ENCODE measurements at regions not wholly inside any gene's neighbourhood (a gene's known extent, or its start where the extent isn't known, plus 50 kb on each side); places are given as distances from the start of the nearest gene placed in this dataset.

DNA sequence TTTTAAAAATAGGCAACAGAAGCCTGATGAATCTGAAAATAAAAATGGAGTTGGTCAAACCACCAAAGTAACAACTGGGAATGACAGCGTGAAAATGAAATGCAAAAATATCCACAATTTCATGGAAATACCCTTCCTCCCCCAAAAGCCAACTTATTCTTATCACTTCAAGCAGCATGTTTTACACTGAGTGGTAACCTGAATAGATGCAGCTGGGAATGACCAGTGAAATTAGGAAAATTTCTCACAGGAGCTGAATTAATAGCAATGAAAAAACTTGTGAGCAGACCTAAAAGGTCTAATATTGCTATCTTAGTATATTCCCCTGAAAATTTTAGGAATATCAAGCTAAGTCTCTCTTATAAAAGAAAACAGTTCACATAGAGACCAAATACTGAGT, 239.0 kb downstream of the PCDH18 start:
- no peaks in the 10 kb centered on the region for H3K27me3 ChIP-seq (ENCODE audit: control insufficient read depth in 3 of 3, insufficient read depth in 3 of 3, low read length in 3 of 3)
- no peaks in the 10 kb centered on the region for H3K4me1 ChIP-seq (ENCODE audit: control insufficient read depth in 3 of 3, insufficient read depth in 3 of 3, low read length in 3 of 3)
- H3K9ac ChIP-seq (ENCODE audit: low read depth in 1 of 3, low read length in 3 of 3): no peak overlapping the region
- no peak overlapping the region for H3K27ac ChIP-seq (ENCODE audit: low read depth, low read length)
- no peaks in the 10 kb centered on the region for H3K36me3 ChIP-seq (ENCODE audit: control insufficient read depth in 3 of 3, insufficient read depth in 3 of 3, low read length in 3 of 3)
- H3K4me3 ChIP-seq (ENCODE audit: low read length in 3 of 3): no peak overlapping the region
- H3K9me3 ChIP-seq (ENCODE audit: control insufficient read depth in 3 of 3, low read length in 3 of 3): no peaks in the 10 kb centered on the region

DNA sequence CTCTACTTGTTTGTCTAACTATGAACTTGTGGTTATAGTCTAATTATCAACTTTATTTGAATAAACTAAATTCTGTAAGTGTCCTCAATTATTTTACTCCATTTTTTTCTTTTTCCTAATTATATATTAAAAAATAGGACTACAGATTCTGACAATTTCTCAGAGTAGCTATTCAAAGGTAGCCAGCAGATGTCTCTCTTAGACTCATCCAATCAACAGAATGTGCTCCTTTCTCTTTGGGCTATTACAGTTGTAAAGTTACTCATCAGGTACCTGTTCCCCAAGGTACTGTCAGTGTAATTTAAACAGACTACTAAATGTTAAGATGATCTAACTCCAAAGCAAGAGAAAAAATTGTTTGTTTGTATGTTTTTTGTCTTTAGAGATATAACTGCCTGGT, 248.6 kb downstream of the PCDH18 start:
- Histone ChIP-seq H3K27me3 (ENCODE audit: control insufficient read depth in 3 of 3, insufficient read depth in 3 of 3, low read length in 3 of 3) (no peaks in the 10 kb centered on the region), H3K4me1 (ENCODE audit: control insufficient read depth in 3 of 3, insufficient read depth in 3 of 3, low read length in 3 of 3) (no peaks in the 10 kb centered on the region), H3K9ac (ENCODE audit: low read depth in 1 of 3, low read length in 3 of 3) (no peak overlapping the region), H3K36me3 (ENCODE audit: control insufficient read depth in 3 of 3, insufficient read depth in 3 of 3, low read length in 3 of 3) (no peaks in the 10 kb centered on the region), H3K27ac (ENCODE audit: low read depth, low read length) (no peak overlapping the region), H3K9me3 (ENCODE audit: control insufficient read depth in 3 of 3, low read length in 3 of 3) (no peaks in the 10 kb centered on the region), H3K4me3 (ENCODE audit: low read length in 3 of 3) (no peak overlapping the region)

- Histone ChIP-seq H3K27me3 (ENCODE audit: control insufficient read depth in 3 of 3, insufficient read depth in 3 of 3, low read length in 3 of 3) (no peaks in the 10 kb centered on the region), H3K9me3 (ENCODE audit: control insufficient read depth in 3 of 3, low read length in 3 of 3) (no peaks in the 10 kb centered on the region), H3K4me3 (ENCODE audit: low read length in 3 of 3) (no peak overlapping the region), H3K36me3 (ENCODE audit: control insufficient read depth in 3 of 3, insufficient read depth in 3 of 3, low read length in 3 of 3) (no peaks in the 10 kb centered on the region), H3K27ac (ENCODE audit: low read depth, low read length) (no peak overlapping the region), H3K4me1 (ENCODE audit: control insufficient read depth in 3 of 3, insufficient read depth in 3 of 3, low read length in 3 of 3) (no peaks in the 10 kb centered on the region), H3K9ac (ENCODE audit: low read depth in 1 of 3, low read length in 3 of 3) (no peak overlapping the region)
Measured at GRCh38 chr4:137278431-137278830, 253.9 kb downstream of the PCDH18 start.

- Histone ChIP-seq H3K27ac (ENCODE audit: low read depth, low read length) (no peak overlapping the region), H3K4me3 (ENCODE audit: low read length in 3 of 3) (no peak overlapping the region), H3K9ac (ENCODE audit: low read depth in 1 of 3, low read length in 3 of 3) (no peak overlapping the region), H3K9me3 (ENCODE audit: control insufficient read depth in 3 of 3, low read length in 3 of 3) (peaks cover 0 to 2% (median 0%) of the 10 kb centered on the region in 3 donors), H3K27me3 (ENCODE audit: control insufficient read depth in 3 of 3, insufficient read depth in 3 of 3, low read length in 3 of 3) (no peaks in the 10 kb centered on the region), H3K36me3 (ENCODE audit: control insufficient read depth in 3 of 3, insufficient read depth in 3 of 3, low read length in 3 of 3) (no peaks in the 10 kb centered on the region), H3K4me1 (ENCODE audit: control insufficient read depth in 3 of 3, insufficient read depth in 3 of 3, low read length in 3 of 3) (no peaks in the 10 kb centered on the region)
Measured at GRCh38 chr4:137274404-137274803, 257.9 kb downstream of the PCDH18 start.

GRCh38 chr4:137267024-137267423, 265.3 kb downstream of the PCDH18 start:
- Histone ChIP-seq H3K4me1 (ENCODE audit: control insufficient read depth in 3 of 3, insufficient read depth in 3 of 3, low read length in 3 of 3) (no peaks in the 10 kb centered on the region), H3K36me3 (ENCODE audit: control insufficient read depth in 3 of 3, insufficient read depth in 3 of 3, low read length in 3 of 3) (no peaks in the 10 kb centered on the region), H3K9ac (ENCODE audit: low read depth in 1 of 3, low read length in 3 of 3) (no peak overlapping the region), H3K9me3 (ENCODE audit: control insufficient read depth in 3 of 3, low read length in 3 of 3) (peaks cover 0 to 2% (median 0%) of the 10 kb centered on the region in 3 donors), H3K27ac (ENCODE audit: low read depth, low read length) (no peak overlapping the region), H3K4me3 (ENCODE audit: low read length in 3 of 3) (no peak overlapping the region), H3K27me3 (ENCODE audit: control insufficient read depth in 3 of 3, insufficient read depth in 3 of 3, low read length in 3 of 3) (no peaks in the 10 kb centered on the region)

GRCh38 chr4:137266511-137266910, 265.8 kb downstream of the PCDH18 start:
- no peaks in the 10 kb centered on the region for H3K4me1 ChIP-seq (ENCODE audit: control insufficient read depth in 3 of 3, insufficient read depth in 3 of 3, low read length in 3 of 3)
- H3K36me3 ChIP-seq (ENCODE audit: control insufficient read depth in 3 of 3, insufficient read depth in 3 of 3, low read length in 3 of 3): no peaks in the 10 kb centered on the region
- H3K9ac ChIP-seq (ENCODE audit: low read depth in 1 of 3, low read length in 3 of 3): no peak overlapping the region
- H3K9me3 ChIP-seq (ENCODE audit: control insufficient read depth in 3 of 3, low read length in 3 of 3): peaks cover 0 to 2% (median 0%) of the 10 kb centered on the region in 3 donors
- no peak overlapping the region for H3K27ac ChIP-seq (ENCODE audit: low read depth, low read length)
- H3K27me3 ChIP-seq (ENCODE audit: control insufficient read depth in 3 of 3, insufficient read depth in 3 of 3, low read length in 3 of 3): no peaks in the 10 kb centered on the region
- no peak overlapping the region for H3K4me3 ChIP-seq (ENCODE audit: low read length in 3 of 3)

GRCh38 chr4:137263206-137263605, 269.1 kb downstream of the PCDH18 start:
- no peak overlapping the region for H3K27ac ChIP-seq (ENCODE audit: low read depth, low read length)
- H3K27me3 ChIP-seq (ENCODE audit: control insufficient read depth in 3 of 3, insufficient read depth in 3 of 3, low read length in 3 of 3): no peaks in the 10 kb centered on the region
- H3K4me1 ChIP-seq (ENCODE audit: control insufficient read depth in 3 of 3, insufficient read depth in 3 of 3, low read length in 3 of 3): no peaks in the 10 kb centered on the region
- H3K9me3 ChIP-seq (ENCODE audit: control insufficient read depth in 3 of 3, low read length in 3 of 3): no peaks in the 10 kb centered on the region
- no peak overlapping the region for H3K9ac ChIP-seq (ENCODE audit: low read depth in 1 of 3, low read length in 3 of 3)
- H3K36me3 ChIP-seq (ENCODE audit: control insufficient read depth in 3 of 3, insufficient read depth in 3 of 3, low read length in 3 of 3): no peaks in the 10 kb centered on the region
- H3K4me3 ChIP-seq (ENCODE audit: low read length in 3 of 3): no peak overlapping the region

GRCh38 chr4:137253949-137254348, 278.3 kb downstream of the PCDH18 start:
- Histone ChIP-seq H3K9ac (ENCODE audit: low read depth in 1 of 3, low read length in 3 of 3) (no peak overlapping the region), H3K36me3 (ENCODE audit: control insufficient read depth in 3 of 3, insufficient read depth in 3 of 3, low read length in 3 of 3) (no peaks in the 10 kb centered on the region), H3K9me3 (ENCODE audit: control insufficient read depth in 3 of 3, low read length in 3 of 3) (peaks cover 0 to 2% (median 0%) of the 10 kb centered on the region in 3 donors), H3K27me3 (ENCODE audit: control insufficient read depth in 3 of 3, insufficient read depth in 3 of 3, low read length in 3 of 3) (no peaks in the 10 kb centered on the region), H3K4me3 (ENCODE audit: low read length in 3 of 3) (no peak overlapping the region), H3K4me1 (ENCODE audit: control insufficient read depth in 3 of 3, insufficient read depth in 3 of 3, low read length in 3 of 3) (no peaks in the 10 kb centered on the region), H3K27ac (ENCODE audit: low read depth, low read length) (no peak overlapping the region)

GRCh38 chr4:137249112-137249511, 283.2 kb downstream of the PCDH18 start:
- no peak overlapping the region for H3K27ac ChIP-seq (ENCODE audit: low read depth, low read length)
- H3K9ac ChIP-seq (ENCODE audit: low read depth in 1 of 3, low read length in 3 of 3): no peak overlapping the region
- H3K27me3 ChIP-seq (ENCODE audit: control insufficient read depth in 3 of 3, insufficient read depth in 3 of 3, low read length in 3 of 3): no peaks in the 10 kb centered on the region
- no peak overlapping the region for H3K4me3 ChIP-seq (ENCODE audit: low read length in 3 of 3)
- H3K36me3 ChIP-seq (ENCODE audit: control insufficient read depth in 3 of 3, insufficient read depth in 3 of 3, low read length in 3 of 3): no peaks in the 10 kb centered on the region
- no peaks in the 10 kb centered on the region for H3K9me3 ChIP-seq (ENCODE audit: control insufficient read depth in 3 of 3, low read length in 3 of 3)
- no peaks in the 10 kb centered on the region for H3K4me1 ChIP-seq (ENCODE audit: control insufficient read depth in 3 of 3, insufficient read depth in 3 of 3, low read length in 3 of 3)

DNA sequence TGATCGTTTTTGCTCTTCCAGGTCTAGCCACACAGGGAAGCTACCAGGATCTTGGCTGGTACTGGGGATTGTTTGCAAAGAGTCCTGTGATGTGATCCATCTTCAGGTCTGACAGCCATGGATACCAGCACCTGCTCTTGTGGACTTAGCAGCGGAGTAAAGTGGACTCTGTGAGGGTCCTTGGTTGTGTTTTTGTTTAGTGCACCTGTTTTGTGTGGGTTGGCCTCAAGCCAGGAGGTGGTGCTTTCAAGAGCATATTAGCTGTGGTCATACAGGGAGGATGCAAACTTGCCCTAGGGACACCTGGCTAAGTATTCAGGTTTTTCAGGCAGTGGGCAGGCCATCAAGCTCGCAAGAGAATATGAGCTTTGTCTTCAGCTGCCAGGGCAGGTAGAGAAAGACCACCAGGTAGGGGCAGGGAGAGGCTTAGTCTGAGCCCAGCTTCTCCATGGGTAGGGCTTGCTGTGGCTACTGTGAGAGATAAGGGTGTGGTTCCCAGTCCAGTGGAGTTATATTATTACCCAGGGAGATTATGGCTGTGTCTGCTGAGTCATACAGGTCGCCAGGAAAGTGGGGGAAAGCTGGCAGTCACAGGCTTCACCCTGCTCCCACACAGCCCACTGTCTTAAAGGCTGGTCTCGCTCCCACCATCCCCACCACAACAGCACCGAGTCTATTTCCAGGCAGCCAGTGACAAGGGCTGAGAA, 293.7 kb downstream of the PCDH18 start:
- H3K27me3 ChIP-seq (ENCODE audit: control insufficient read depth in 3 of 3, insufficient read depth in 3 of 3, low read length in 3 of 3): no peaks in the 10 kb centered on the region
- H3K36me3 ChIP-seq (ENCODE audit: control insufficient read depth in 3 of 3, insufficient read depth in 3 of 3, low read length in 3 of 3): no peaks in the 10 kb centered on the region
- H3K4me3 ChIP-seq (ENCODE audit: low read length in 3 of 3): no peak overlapping the region
- H3K4me1 ChIP-seq (ENCODE audit: control insufficient read depth in 3 of 3, insufficient read depth in 3 of 3, low read length in 3 of 3): no peaks in the 10 kb centered on the region
- no peaks in the 10 kb centered on the region for H3K9me3 ChIP-seq (ENCODE audit: control insufficient read depth in 3 of 3, low read length in 3 of 3)
- H3K27ac ChIP-seq (ENCODE audit: low read depth, low read length): no peak overlapping the region
- no peak overlapping the region for H3K9ac ChIP-seq (ENCODE audit: low read depth in 1 of 3, low read length in 3 of 3)
